ENCODE measurements at regions not wholly inside any gene's neighbourhood (a gene's known extent, or its start where the extent isn't known, plus 50 kb on each side); places are given as distances from the start of the nearest gene placed in this dataset.

DNA sequence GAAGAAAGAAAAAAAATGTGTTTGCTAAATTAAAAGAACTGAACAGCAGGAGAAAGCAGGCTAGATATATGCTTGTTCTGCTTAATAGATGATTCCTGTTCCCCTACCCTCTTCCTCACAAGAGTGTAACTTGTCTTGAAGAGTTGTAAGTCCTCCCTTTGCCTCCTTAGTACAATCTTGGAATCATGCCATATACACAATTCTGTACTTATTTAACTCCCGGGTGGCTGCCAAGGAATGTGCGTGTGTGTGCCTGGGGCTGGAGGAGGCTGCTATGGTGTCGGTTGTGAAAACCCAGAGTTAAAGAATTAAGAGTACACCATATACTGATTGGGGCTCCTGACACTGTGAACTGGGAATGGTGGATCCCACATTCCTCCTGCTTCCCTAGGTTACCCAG, 194.2 kb downstream of the SIPA1L2 start:
- TF ChIP-seq KDM1A (IDR thresholded peaks at IDR 0.05) (no peak), JUND (IDR thresholded peaks at IDR 0.05; ENCODE audit: borderline replicate concordance, low read depth, low read length) (no peak), JUND (tag; IDR thresholded peaks at IDR 0.05; ENCODE audit: borderline replicate concordance, low read depth, low read length) (no peak), ZFX (CRISPR knock-in tag; IDR thresholded peaks at IDR 0.05) (no peak), KLF1 (tag; IDR thresholded peaks at IDR 0.05) (no peak), CEBPB (tag; IDR thresholded peaks at IDR 0.05) (no peak), ZNF232 (CRISPR knock-in tag; IDR thresholded peaks at IDR 0.05) (no peak), FOXM1 (IDR thresholded peaks at IDR 0.05; ENCODE audit: low read depth) (no peak), FOXM1 (CRISPR knock-in tag; IDR thresholded peaks at IDR 0.05; ENCODE audit: low read depth) (no peak), ZNF121 (CRISPR knock-in tag; conservative IDR thresholded peaks at IDR 0.05) (no peak), POLR2AphosphoS5 (IDR thresholded peaks at IDR 0.05; ENCODE audit: control insufficient read depth, insufficient read depth, low read depth, low read length) (no peak), SETDB1 (IDR thresholded peaks at IDR 0.05; ENCODE audit: low read length) (no peak), TAF1 (IDR thresholded peaks at IDR 0.05; ENCODE audit: control insufficient read depth, extremely low read depth, insufficient read depth, low read length, severe bottlenecking) (no peak)
- TF ChIP-seq, protein P1, sequence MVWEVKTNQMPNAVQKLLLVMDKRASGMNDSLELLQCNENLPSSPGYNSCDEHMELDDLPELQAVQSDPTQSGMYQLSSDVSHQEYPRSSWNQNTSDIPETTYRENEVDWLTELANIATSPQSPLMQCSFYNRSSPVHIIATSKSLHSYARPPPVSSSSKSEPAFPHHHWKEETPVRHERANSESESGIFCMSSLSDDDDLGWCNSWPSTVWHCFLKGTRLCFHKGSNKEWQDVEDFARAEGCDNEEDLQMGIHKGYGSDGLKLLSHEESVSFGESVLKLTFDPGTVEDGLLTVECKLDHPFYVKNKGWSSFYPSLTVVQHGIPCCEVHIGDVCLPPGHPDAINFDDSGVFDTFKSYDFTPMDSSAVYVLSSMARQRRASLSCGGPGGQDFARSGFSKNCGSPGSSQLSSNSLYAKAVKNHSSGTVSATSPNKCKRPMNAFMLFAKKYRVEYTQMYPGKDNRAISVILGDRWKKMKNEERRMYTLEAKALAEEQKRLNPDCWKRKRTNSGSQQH (CRISPR knock-in tag; IDR thresholded peaks at IDR 0.05): no peak
- TF ChIP-seq, protein P2, sequence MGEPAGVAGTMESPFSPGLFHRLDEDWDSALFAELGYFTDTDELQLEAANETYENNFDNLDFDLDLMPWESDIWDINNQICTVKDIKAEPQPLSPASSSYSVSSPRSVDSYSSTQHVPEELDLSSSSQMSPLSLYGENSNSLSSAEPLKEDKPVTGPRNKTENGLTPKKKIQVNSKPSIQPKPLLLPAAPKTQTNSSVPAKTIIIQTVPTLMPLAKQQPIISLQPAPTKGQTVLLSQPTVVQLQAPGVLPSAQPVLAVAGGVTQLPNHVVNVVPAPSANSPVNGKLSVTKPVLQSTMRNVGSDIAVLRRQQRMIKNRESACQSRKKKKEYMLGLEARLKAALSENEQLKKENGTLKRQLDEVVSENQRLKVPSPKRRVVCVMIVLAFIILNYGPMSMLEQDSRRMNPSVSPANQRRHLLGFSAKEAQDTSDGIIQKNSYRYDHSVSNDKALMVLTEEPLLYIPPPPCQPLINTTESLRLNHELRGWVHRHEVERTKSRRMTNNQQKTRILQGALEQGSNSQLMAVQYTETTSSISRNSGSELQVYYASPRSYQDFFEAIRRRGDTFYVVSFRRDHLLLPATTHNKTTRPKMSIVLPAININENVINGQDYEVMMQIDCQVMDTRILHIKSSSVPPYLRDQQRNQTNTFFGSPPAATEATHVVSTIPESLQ (CRISPR knock-in tag; IDR thresholded peaks at IDR 0.05): no peak
- TF ChIP-seq, protein P3, sequence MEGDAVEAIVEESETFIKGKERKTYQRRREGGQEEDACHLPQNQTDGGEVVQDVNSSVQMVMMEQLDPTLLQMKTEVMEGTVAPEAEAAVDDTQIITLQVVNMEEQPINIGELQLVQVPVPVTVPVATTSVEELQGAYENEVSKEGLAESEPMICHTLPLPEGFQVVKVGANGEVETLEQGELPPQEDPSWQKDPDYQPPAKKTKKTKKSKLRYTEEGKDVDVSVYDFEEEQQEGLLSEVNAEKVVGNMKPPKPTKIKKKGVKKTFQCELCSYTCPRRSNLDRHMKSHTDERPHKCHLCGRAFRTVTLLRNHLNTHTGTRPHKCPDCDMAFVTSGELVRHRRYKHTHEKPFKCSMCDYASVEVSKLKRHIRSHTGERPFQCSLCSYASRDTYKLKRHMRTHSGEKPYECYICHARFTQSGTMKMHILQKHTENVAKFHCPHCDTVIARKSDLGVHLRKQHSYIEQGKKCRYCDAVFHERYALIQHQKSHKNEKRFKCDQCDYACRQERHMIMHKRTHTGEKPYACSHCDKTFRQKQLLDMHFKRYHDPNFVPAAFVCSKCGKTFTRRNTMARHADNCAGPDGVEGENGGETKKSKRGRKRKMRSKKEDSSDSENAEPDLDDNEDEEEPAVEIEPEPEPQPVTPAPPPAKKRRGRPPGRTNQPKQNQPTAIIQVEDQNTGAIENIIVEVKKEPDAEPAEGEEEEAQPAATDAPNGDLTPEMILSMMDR (IDR thresholded peaks at IDR 0.05 in 2 of 3, conservative IDR thresholded peaks at IDR 0.05 in 1 of 3; ENCODE audit: insufficient read depth in 2 of 3, low read depth in 1 of 3, low read length in 3 of 3): no peak

Measured in K562 (cell line).